ENCODE measurements at regions not wholly inside any gene's neighbourhood (a gene's known extent, or its start where the extent isn't known, plus 50 kb on each side); places are given as distances from the start of the nearest gene placed in this dataset.
"Not testable (repeated sequence)": the region's sequence is repeated elsewhere in the genome, so short reads cannot be mapped to it uniquely, and the experiment has no call there.

DNA sequence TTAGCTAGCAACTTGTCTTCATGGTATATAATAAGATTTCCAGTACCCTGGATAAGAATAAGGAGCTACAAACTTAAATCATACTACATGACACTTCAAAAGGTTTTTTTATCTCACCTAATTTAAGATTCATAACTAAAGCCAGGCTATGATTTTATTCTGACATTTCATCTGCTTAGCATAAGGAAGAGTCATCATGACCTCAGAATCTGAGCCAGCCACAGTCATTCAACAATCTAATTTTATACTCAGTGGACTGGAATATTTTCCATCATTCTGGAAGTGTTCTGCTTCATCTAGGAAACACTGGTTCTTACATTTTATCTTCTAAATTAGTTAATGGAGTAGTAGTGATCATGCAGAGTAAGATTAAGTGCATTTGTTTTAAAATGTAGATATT is 102.1 kb upstream of the KCND2 start:
- DNase-seq (ENCODE audit: low read depth in 2 of 2), result no peak

DNA sequence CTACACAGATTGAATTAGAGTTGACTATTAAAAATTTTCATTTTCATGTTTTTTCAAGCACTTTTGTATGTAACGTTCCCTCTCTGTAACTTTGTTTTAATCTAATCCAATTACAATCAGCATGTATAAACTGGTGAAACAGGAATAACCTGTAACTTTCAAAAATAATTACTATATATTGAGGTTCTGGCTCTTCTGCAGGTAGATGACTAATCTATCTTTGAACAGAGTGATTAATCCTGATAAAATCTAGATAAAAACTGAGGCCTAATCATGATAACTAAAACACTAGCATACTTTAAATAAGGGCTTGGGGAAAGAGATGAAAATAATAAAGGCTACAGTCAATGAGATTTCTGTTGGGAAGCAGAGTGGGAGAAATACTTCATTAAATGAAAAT is 101.6 kb upstream of the KCND2 start:
- no peak for DNase-seq (ENCODE audit: low read depth in 2 of 2)

DNA sequence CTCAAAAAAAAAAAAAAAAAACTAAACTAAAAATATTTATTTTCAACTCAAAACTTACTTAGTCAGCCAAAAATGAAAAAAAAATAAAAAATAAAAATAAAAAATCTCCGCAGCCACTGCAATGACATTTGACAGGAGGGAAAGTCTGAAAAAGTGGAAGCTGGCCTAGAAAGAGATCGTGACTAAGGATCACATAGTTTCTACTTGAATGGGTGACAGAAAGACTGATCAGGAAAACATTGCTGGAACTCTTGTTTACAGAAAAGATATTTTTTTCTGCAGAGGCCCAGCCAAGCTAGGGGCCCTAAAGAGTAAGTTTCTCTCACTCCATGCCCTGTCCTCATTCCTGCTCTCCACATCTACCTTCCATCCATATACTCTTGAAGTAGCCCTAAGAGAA is 92.8 kb upstream of the KCND2 start:
- DNase-seq (ENCODE audit: low read depth in 2 of 2), result no peak

GRCh38 chr7:120181499-120181898 is 91.5 kb upstream of the KCND2 start:
- DNase-seq (ENCODE audit: low read depth in 2 of 2), result no peak

DNA sequence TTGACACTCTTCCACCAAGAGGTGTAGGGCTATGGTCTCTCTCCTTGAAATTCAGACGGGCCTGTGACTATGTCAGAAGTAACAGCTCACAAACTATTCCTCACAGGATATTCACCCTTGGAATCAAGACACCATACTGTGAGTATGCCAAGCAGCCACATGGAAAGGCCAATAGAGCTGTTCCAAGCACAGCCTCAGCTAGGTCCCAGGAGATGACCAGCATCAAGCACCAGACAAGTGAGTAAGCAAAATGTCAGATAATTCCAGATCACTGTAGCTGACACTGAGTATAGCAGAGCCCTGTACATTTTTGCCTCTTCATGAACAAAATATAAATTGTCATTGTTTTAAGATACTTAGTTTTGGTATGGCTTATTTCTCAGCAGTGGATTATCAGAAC is 88.1 kb upstream of the KCND2 start:
- no peak for DNase-seq (ENCODE audit: low read depth in 2 of 2)

DNA sequence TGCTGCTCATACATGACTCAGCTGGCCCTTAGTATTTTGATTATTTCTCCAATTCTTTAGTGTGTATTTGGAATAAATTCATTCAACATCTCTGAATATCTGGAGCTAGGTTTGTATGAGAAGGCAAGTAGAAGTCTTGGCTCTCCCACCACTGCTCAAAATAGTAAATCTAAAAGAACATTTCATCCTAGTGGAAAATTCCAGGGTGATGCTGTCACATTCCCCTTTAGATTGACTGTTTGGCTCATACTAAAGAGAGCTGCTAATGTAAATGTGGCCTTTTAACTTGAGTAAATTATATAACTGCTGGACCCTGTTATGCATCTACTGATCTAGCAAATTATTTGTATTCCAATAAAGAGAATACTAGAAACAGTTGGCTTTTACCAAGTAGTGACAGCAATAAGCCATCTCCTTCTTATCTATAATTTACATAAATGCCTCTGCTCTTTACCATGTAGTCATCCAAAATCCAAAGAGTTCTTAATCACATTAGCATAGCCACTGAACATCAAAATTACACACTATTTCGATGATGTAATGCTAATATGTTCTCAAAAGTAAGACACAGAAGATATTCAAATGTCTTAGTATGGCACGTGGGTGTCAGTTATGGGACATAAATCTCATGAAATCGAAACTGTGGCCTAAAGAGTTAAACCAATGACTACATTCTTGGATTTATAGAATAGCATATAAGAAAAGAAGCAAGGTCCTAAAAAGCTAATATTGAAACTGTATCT is 86.9 kb upstream of the KCND2 start:
- DNase-seq (ENCODE audit: low read depth in 2 of 2), result no peak

GRCh38 chr7:120186688-120187087 is 86.3 kb upstream of the KCND2 start:
- DNase-seq (ENCODE audit: low read depth in 2 of 2), result no peak

GRCh38 chr7:120189623-120190022 is 83.4 kb upstream of the KCND2 start:
- no peak for DNase-seq (ENCODE audit: low read depth in 2 of 2)

DNA sequence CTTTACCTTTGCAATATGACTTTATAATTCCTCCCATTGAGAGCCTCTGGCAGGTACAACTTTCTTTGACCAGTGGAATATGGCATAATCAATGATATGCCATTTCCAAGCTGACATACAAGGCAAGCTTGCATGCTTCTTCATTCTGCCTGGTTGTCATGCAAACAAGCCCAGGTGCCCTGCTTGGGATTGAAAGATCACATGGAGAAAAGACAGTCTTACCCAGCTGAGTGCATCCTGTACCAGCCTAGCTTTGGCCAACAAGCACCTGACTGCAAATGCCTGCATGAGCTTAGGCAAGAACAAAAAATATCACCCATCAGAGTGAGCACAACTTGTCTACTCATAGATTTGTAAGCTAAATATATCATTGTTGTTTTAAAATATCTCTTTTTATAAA is 82.9 kb upstream of the KCND2 start:
- no peak for DNase-seq (ENCODE audit: low read depth in 2 of 2)

DNA sequence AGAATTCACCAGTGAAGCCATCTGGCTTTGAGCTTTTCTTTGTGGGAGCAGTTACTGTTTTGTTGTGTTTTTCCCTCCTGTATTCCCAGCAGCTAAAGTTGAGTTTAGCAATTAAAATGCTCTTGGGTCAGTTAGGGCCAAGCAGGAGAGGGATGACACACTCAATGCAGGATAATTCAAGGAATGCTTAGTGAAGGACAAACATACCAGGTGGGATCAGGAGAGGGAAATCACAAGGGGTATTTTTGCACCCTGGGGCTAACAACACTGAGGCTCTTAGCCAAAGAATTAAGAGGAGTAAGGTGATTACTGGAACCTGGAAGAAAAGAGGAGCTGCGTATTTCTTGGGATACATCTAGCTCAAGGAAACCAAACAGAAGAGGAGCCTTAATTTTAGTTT is 82.4 kb upstream of the KCND2 start:
- DNase-seq (ENCODE audit: low read depth in 2 of 2), result no peak

GRCh38 chr7:120191423-120191822 is 81.6 kb upstream of the KCND2 start:
- DNase-seq (ENCODE audit: low read depth in 2 of 2), result not testable (repeated sequence)

- DNase-seq (ENCODE audit: low read depth in 2 of 2), result no peak
These were observed 71.7 kb upstream of the KCND2 start for GRCh38 chr7:120201290-120201689.

DNA sequence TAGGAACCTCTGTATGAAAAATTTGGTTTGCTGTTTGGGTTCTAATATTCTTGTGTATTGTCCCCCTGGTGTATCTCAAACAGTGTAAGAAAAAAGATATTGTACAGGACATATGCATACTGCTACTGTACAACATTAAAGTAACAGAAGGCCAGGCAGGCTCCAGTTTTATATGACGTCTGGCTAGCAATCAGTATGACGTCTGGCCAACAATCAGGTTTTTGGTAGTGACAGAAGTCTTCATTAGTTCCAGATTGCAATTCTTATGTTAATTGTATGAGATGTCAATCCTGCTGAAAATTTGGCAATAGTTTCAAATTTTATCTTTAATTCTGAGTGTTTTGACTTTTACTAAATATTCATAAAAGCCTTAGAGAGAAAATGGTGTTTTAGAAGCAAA is 67.9 kb upstream of the KCND2 start:
- no peak for DNase-seq (ENCODE audit: low read depth in 2 of 2)

DNA sequence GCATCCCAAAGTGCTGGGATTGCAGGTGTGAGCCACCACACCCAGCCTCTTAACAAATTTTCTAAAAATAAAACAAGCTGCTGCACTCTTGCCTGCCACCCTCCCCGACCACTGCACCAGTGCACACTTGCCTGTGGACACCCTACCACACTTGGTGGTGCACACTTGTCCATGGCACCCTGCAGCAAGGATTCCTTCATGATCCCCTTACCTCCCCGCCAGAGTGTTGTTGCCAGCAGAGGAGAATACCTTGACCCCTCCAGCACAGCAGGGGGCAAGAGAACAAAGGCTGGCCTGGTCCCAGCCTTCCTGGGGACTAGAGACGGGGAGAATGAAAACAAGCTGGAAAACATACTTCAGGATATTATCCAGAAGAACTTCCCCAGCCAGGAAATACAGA is 65.9 kb upstream of the KCND2 start:
- no peak for DNase-seq (ENCODE audit: low read depth in 2 of 2)

DNA sequence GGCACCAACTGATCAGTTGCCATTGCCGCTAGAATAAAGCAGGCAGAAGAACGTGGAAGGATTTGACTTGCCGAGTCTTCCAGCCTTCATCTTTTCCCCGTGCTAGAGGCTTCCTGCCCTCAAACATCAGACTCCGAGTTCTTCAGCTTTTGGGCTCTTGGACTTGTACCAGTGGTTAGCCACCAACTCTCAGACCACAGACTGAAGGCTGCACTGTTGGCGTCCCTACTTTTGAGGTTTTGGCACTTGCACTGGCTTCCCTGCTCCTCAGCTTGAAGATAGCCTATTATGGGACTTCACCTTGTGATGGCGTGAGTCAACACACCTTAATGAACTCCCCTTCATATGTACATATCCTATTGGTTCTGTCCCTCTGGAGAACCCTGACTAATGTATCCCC is 57.3 kb upstream of the KCND2 start:
- no peak for DNase-seq (ENCODE audit: low read depth in 2 of 2)

GRCh38 chr7:120216947-120217346 is 56.0 kb upstream of the KCND2 start:
- no peak for DNase-seq (ENCODE audit: low read depth in 2 of 2)

GRCh38 chr7:120218712-120219111 is 54.3 kb upstream of the KCND2 start:
- no peak for DNase-seq (ENCODE audit: low read depth in 2 of 2)

- DNase-seq (ENCODE audit: low read depth in 2 of 2), result no peak
These were observed 51.3 kb upstream of the KCND2 start for GRCh38 chr7:120221666-120222065.

All from stimulated activated CD4-positive, alpha-beta T cell treated with anti-CD3 and anti-CD28 coated beads, Interleukin-12 subunit alpha, Interleukin-12 subunit beta, amount 100 ng/mL, for 24 hours (primary cell).